Glomerular endothelial cell (primary cell): ENCODE measurements at regions not wholly inside any gene's neighbourhood (a gene's known extent, or its start where the extent isn't known, plus 50 kb on each side); places are given as distances from the start of the nearest gene placed in this dataset.
"Not testable (repeated sequence)": the region's sequence is repeated elsewhere in the genome, so short reads cannot be mapped to it uniquely, and the experiment has no call there.

ENCODE experiments used
- DNase-seq: peaks from one replicate; pipeline ENCODE4 v3.0.0-alpha.2; 2011; ENCODE audit warnings: low read depth, low spot score; ENCODE audit errors: extremely low read depth

- no peak for DNase-seq
Measured at GRCh38 chr10:81704596-81704995, 170.4 kb upstream of the NRG3 start.

- DNase-seq = no peak
Measured at GRCh38 chr10:81708416-81708815, 166.6 kb upstream of the NRG3 start.

- no peak for DNase-seq
Measured at GRCh38 chr10:81708929-81709328, 166.1 kb upstream of the NRG3 start.

GRCh38 chr10:81722399-81722798 is 152.6 kb upstream of the NRG3 start:
- DNase-seq = no peak

GRCh38 chr10:81724431-81724830 is 150.6 kb upstream of the NRG3 start:
- DNase-seq = no peak

GRCh38 chr10:81725851-81726250 is 149.1 kb upstream of the NRG3 start:
- no peak for DNase-seq

- no peak for DNase-seq
Measured at GRCh38 chr10:81728692-81729091, 146.3 kb upstream of the NRG3 start.

- DNase-seq = no peak
Measured at GRCh38 chr10:81730891-81731290, 144.1 kb upstream of the NRG3 start.

- no peak for DNase-seq
Measured at GRCh38 chr10:81733542-81733941, 141.5 kb upstream of the NRG3 start.

GRCh38 chr10:81735167-81735566 is 139.8 kb upstream of the NRG3 start:
- DNase-seq = not testable (repeated sequence)

- no peak for DNase-seq
Measured at GRCh38 chr10:81759111-81759510, 115.9 kb upstream of the NRG3 start.

GRCh38 chr10:81784111-81784597 is 90.8 kb upstream of the NRG3 start:
- no peak for DNase-seq

GRCh38 chr10:81792729-81793128 is 82.3 kb upstream of the NRG3 start:
- DNase-seq = no peak

GRCh38 chr10:81806842-81807241 is 68.2 kb upstream of the NRG3 start:
- no peak for DNase-seq

- DNase-seq = no peak
Measured at GRCh38 chr10:81814842-81815241, 60.2 kb upstream of the NRG3 start.

GRCh38 chr10:81817596-81818170 is 57.3 kb upstream of the NRG3 start:
- DNase-seq = no peak

GRCh38 chr10:81820418-81820817 is 54.6 kb upstream of the NRG3 start:
- DNase-seq = no peak
